Left ventricle myocardium inferior (tissue), 1 donor: ENCODE measurements at regions not wholly inside any gene's neighbourhood (a gene's known extent, or its start where the extent isn't known, plus 50 kb on each side); places are given as distances from the start of the nearest gene placed in this dataset.
"Not testable (repeated sequence)": the region's sequence is repeated elsewhere in the genome, so short reads cannot be mapped to it uniquely, and the experiment has no call there.

Experiments
- DNase-seq: peaks from one replicate; pipeline ENCODE4 v3.0.0-alpha.2; 2020
- H3K27ac ChIP-seq: fragments of 200-600 bp; replicated peaks from 2 replicates; pipeline ENCODE4 v1.8.0; 2021
- H3K27me3 ChIP-seq: fragments of 200-600 bp; 2 replicates; pipeline ENCODE4 v1.8.0; 2021; ENCODE audit warnings: low read depth
- H3K36me3 ChIP-seq: fragments of 200-600 bp; 2 replicates; pipeline ENCODE4 v1.8.0; 2021
- H3K4me1 ChIP-seq: fragments of 200-600 bp; 2 replicates; pipeline ENCODE4 v1.8.0; 2021
- H3K4me3 ChIP-seq: fragments of 200-600 bp; 2 replicates; pipeline ENCODE4 v1.8.0; 2021; ENCODE audit warnings: mild to moderate bottlenecking, moderate library complexity
- H3K9me3 ChIP-seq: fragments of 200-600 bp; replicated peaks from 2 replicates; pipeline ENCODE4 v1.8.0; 2021
- intact Hi-C: fragments of 100-400 bp; cut with micrococcal nuclease; formaldehyde crosslinking; loops from one replicate; pipeline ENCODE4 v1.11.0; 2022
- TF ChIP-seq, protein P1 (sequence below): fragments of 200-600 bp; IDR thresholded peaks from 2 replicates; pipeline ENCODE4 v1.8.0; 2021; ENCODE audit warnings: antibody characterized with exemption, mild to moderate bottlenecking, borderline replicate concordance
- donor health status: DM: no; HTN: yes; CAD: no; lungs with severe emphysema.

DNA sequence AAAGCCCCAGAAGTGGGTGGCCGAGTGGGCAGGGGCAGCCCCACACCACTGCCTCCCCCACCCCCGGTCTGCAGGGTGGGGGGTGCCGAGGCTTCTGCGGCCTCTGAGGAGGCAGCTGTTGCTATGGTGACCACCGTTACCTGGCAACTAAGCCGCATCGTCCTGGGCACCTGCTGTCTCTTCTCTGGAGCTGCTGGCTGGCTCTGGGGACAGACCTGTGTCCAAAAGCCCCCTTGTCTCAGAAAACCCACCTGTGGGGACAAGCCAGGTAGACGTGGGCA, 79.9 kb upstream of the PRR5 start:
- TF ChIP-seq, protein P1, sequence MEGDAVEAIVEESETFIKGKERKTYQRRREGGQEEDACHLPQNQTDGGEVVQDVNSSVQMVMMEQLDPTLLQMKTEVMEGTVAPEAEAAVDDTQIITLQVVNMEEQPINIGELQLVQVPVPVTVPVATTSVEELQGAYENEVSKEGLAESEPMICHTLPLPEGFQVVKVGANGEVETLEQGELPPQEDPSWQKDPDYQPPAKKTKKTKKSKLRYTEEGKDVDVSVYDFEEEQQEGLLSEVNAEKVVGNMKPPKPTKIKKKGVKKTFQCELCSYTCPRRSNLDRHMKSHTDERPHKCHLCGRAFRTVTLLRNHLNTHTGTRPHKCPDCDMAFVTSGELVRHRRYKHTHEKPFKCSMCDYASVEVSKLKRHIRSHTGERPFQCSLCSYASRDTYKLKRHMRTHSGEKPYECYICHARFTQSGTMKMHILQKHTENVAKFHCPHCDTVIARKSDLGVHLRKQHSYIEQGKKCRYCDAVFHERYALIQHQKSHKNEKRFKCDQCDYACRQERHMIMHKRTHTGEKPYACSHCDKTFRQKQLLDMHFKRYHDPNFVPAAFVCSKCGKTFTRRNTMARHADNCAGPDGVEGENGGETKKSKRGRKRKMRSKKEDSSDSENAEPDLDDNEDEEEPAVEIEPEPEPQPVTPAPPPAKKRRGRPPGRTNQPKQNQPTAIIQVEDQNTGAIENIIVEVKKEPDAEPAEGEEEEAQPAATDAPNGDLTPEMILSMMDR = no peak
- no peaks in the 10 kb centered on the region for H3K9me3 ChIP-seq
- DNase-seq = no peak
- intact Hi-C loops = no loop called here
- H3K36me3 ChIP-seq = no peaks in the 10 kb centered on the region
- H3K27me3 ChIP-seq = peaks cover 48% of the 10 kb centered on the region
- peaks cover 14% of the 10 kb centered on the region for H3K4me1 ChIP-seq
- no peak overlapping the region for H3K27ac ChIP-seq
- no peak overlapping the region for H3K4me3 ChIP-seq

DNA sequence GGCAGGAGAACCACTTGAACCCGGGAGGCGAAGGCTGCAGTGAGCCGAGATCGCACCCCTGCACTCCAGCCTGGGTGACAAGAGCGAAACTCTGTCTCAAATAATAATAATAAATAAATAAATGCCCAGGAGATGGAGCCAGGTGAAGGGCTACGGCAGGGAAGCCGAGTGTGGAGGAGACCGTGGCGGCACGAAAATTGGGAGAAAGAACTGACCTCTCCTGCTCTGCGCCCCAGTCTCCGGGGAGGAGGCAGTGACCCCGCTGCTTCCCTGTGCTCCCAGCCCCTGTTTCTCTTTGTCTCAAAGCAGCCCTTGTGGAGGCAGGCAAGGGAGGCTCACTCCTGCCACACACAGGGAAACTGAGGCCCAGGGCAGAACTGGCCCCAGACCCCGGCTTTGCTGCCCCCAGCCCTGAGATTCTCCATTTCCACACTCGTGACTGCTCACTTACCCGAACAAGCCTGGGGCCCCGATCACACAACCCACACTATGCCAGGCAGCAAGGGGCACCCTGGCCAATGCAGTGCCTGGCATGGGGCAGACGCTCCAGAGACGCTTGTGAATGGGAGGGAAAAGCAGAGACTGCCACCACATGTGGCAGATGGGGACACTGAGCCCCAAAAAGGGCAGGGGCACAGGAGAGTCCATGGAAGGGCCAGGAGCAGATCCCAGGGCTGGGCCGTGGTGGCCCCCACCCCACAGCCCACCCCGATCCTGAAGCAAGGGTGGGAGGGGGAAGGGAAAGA, 80.4 kb upstream of the PRR5 start:
- H3K27ac ChIP-seq = no peak overlapping the region
- H3K9me3 ChIP-seq = no peaks in the 10 kb centered on the region
- H3K27me3 ChIP-seq = peaks cover 43% of the 10 kb centered on the region
- TF ChIP-seq, protein P1 = no peak
- H3K4me1 ChIP-seq = peaks cover 15% of the 10 kb centered on the region
- no peaks in the 10 kb centered on the region for H3K36me3 ChIP-seq
- DNase-seq = no peak
- intact Hi-C loops = no loop called here
- H3K4me3 ChIP-seq = no peak overlapping the region

DNA sequence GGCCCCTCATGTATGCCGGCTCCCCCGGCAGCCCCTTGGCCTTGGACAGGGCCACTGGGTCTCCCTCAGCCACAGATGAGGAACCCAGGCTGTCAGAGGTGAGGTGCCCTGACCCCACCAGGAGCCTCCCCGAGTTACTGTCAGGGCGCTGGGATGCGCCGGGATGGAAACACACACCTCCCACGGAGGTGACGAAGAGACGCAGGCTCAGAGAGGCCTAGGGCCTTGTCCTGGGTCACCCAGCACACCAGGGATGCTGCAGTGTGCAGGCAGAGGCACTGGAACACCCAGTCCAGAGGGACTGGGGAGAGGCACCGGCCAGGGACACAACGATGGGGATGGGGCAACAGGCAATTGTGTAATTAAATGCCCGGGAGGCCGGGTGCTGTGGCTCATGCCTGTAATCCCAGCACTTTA, 81.2 kb upstream of the PRR5 start:
- TF ChIP-seq, protein P1 = no peak
- DNase-seq = no peak
- Histone ChIP-seq H3K9me3 (no peaks in the 10 kb centered on the region), H3K27ac (peak overlapping the region; percentile 55), H3K4me3 (no peak overlapping the region), H3K4me1 (peaks cover 19% of the 10 kb centered on the region), H3K27me3 (peaks cover 39% of the 10 kb centered on the region), H3K36me3 (no peaks in the 10 kb centered on the region)
- intact Hi-C loops = no loop called here

DNA sequence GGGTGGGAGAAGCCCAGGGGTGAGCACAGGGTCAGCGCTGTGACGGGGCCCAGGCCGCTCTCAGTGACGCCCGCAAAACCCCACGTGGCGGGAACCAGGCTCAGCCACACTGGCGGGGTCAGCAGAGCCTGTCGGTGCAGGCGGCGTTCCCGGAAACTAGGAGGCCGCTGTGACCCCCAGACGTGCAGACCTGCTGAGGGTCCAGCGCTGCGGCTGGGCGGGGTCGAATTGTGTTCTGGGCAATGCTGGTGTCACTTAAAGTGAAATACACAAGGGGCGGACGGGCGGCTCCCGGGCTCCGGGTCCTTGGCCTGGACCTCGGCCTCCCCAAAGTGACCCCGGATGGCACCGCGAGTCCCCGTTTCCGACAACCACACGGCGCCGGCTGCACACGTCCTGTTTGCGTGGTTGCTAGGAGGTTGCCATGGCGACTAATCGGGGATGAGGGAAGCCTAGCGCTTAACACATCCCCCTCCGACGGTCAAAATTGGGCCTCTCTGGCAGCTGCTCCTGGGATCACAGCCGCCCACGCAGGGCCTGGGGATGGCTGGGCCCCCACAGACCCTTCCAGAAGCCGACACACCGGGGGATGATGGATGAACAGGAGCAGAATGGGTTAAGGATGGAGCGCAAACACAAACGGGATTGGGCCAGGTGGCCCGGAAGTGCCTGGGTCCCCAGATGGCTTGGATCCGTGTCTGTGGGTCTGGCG, 81.7 kb upstream of the PRR5 start:
- H3K4me3 ChIP-seq = peak overlapping the region; percentile 27
- DNase-seq = peak; percentile 68
- peaks cover 19% of the 10 kb centered on the region for H3K4me1 ChIP-seq
- peaks cover 35% of the 10 kb centered on the region for H3K27me3 ChIP-seq
- H3K9me3 ChIP-seq = peaks cover 3% of the 10 kb centered on the region
- TF ChIP-seq, protein P1 = no peak
- intact Hi-C loops = no loop called here
- H3K36me3 ChIP-seq = no peaks in the 10 kb centered on the region
- H3K27ac ChIP-seq = peak overlapping the region; percentile 55

DNA sequence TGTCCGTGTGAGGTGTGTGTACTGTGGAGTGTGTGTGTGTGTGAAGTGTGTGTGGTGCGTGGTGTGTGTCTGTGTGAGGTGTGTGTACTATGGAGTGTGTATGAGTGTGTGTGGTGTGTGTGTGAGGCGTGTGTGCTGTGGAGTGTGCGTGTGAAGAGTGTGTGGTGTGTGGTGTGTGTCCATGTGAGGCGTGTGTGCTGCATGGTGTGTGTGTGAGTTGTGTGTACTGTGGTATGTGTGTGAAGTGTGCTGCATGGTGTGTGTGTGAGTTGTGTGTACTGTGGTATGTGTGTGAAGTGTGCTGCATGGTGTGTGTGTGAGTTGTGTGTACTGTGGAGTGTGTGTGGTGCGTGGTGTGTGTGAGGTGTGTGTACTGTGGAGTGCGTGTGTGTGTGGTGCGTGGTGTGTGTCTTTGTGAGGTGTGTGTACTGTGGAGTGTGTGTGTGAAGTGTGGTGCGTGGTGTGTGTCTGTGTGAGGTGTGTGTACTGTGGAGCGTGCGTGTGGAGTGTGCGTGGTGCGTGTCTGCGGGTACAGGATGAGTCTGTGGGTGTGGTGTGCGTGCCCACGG, 82.4 kb upstream of the PRR5 start:
- Histone ChIP-seq H3K4me1 (peaks cover 19% of the 10 kb centered on the region), H3K27me3 (peaks cover 35% of the 10 kb centered on the region), H3K27ac (peak overlapping the region; percentile 55)
- DNase-seq, intact Hi-C loops, H3K4me3 ChIP-seq, H3K36me3 ChIP-seq, H3K9me3 ChIP-seq: not testable (repeated sequence)

DNA sequence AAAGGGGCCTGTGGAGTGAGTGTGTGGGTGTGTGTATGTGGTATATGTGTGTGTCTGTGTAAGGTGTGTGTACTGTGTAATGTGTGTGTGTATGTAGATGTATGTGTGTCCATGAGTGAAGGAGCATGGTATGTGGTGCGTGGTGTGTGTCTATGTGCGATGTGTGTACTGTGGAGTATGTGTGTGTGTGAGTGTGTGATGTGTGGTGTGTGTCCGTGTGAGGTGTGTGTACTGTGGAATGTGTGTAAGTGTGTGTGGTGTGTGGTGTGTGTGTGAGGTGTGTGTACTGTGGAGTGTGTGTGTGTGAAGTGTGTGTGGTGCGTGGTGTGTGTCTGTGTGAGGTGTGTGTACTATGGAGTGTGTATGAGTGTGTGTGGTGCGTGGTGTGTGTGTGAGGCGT, 83.1 kb upstream of the PRR5 start:
- Histone ChIP-seq H3K27me3 (peaks cover 35% of the 10 kb centered on the region), H3K4me1 (peaks cover 19% of the 10 kb centered on the region), H3K9me3 (peaks cover 17% of the 10 kb centered on the region)
- intact Hi-C loops, H3K27ac ChIP-seq, DNase-seq, H3K36me3 ChIP-seq, H3K4me3 ChIP-seq: not testable (repeated sequence)
